Left lung (tissue), 4 donors: ENCODE measurements at regions not wholly inside any gene's neighbourhood (a gene's known extent, or its start where the extent isn't known, plus 50 kb on each side); places are given as distances from the start of the nearest gene placed in this dataset.

Experiments used
- ATAC-seq: fragments of 200-7000 bp; cut with Tn5 transposase; one replicate; pipeline ENCODE4 v1.9.1; 2020; ENCODE audit warnings: moderate library complexity
- DNase-seq, 4 donors: peaks; one replicate each; pipeline ENCODE4 v3.0.0-alpha.2; 2013 to 2020
- H3K27ac ChIP-seq, 2 donors: fragments of 200-600 bp; sonication (generic) in 1 of 2; one replicate each; pipeline versions ENCODE4 v1.5.0 to v1.8.0; 2020 to 2021
- H3K27me3 ChIP-seq, 2 donors: fragments of 200-600 bp; sonication (generic) in 1 of 2; one replicate each; pipeline versions ENCODE4 v1.5.0 to v1.8.0; 2020 to 2021
- H3K36me3 ChIP-seq, 2 donors: fragments of 200-600 bp; sonication (generic) in 1 of 2; one replicate each; pipeline versions ENCODE4 v1.5.0 to v1.8.0; 2020 to 2021
- H3K4me1 ChIP-seq, 2 donors: fragments of 200-600 bp; one replicate each; pipeline ENCODE4 v1.8.0; 2021
- H3K4me3 ChIP-seq, 2 donors: fragments of 200-600 bp; sonication (generic) in 1 of 2; one replicate each; pipeline versions ENCODE4 v1.5.0 to v1.8.0; 2020 to 2021; ENCODE audit warnings: mild to moderate bottlenecking in 1 of 2
- H3K9me3 ChIP-seq, 2 donors: fragments of 200-600 bp; sonication (generic) in 1 of 2; one replicate each; pipeline versions ENCODE4 v1.5.0 to v1.8.0; 2020 to 2021
- CTCF ChIP-seq, 2 donors: fragments of 200-600 bp; sonication (generic) in 1 of 2; IDR thresholded peaks; one replicate each; pipeline versions ENCODE4 v1.5.0 to v1.8.0; 2021; ENCODE audit warnings: antibody characterized with exemption in 2 of 2
- intact Hi-C, 2 donors: fragments of 100-400 bp; cut with DNase I; formaldehyde crosslinking; loops; one replicate each; pipeline versions ENCODE4 v1.11.2 to v1.14.2; 2022
- donor health status: DM: no; HTN: yes; CAD: no.
- donor health status: DM: no; HTN: no; CAD: no.

- intact Hi-C loops: no loop called here
- peak in 1 of 2 donors; percentile 22 for TF ChIP-seq CTCF (IDR thresholded peaks at IDR 0.05)
- ATAC-seq: no peak
- Histone ChIP-seq H3K27me3 (peaks cover 4 to 57% of the 10 kb centered on the region in 2 donors), H3K9me3 (no peaks in the 10 kb centered on the region), H3K4me1 (peaks cover 0 to 16% of the 10 kb centered on the region in 2 donors), H3K36me3 (no peaks in the 10 kb centered on the region), H3K27ac (peak overlapping the region in 1 of 2 donors; percentile 80), H3K4me3 (no peak overlapping the region)
- no peak for DNase-seq
Observed at GRCh38 chr10:21171197-21171935, 274.3 kb upstream of the NEBL start.

- ATAC-seq: no peak
- Histone ChIP-seq H3K27me3 (peaks cover 4 to 46% of the 10 kb centered on the region in 2 donors), H3K4me1 (peaks cover 0 to 16% of the 10 kb centered on the region in 2 donors), H3K36me3 (no peaks in the 10 kb centered on the region), H3K9me3 (no peaks in the 10 kb centered on the region), H3K4me3 (no peak overlapping the region), H3K27ac (no peak overlapping the region)
- TF ChIP-seq CTCF (IDR thresholded peaks at IDR 0.05): no peak
- intact Hi-C loops: no loop called here
- DNase-seq: no peak
Observed at GRCh38 chr10:21170216-21170615, 273.1 kb upstream of the NEBL start.

- peaks cover 0 to 13% of the 10 kb centered on the region in 2 donors for H3K4me1 ChIP-seq
- peaks cover 4 to 36% of the 10 kb centered on the region in 2 donors for H3K27me3 ChIP-seq
- no peaks in the 10 kb centered on the region for H3K36me3 ChIP-seq
- ATAC-seq: no peak
- TF ChIP-seq CTCF (IDR thresholded peaks at IDR 0.05): no peak
- H3K4me3 ChIP-seq: no peak overlapping the region
- intact Hi-C loops: no loop called here
- no peak overlapping the region for H3K27ac ChIP-seq
- no peaks in the 10 kb centered on the region for H3K9me3 ChIP-seq
- no peak for DNase-seq
Observed at GRCh38 chr10:21169271-21169670, 272.2 kb upstream of the NEBL start.

- Histone ChIP-seq H3K9me3 (no peaks in the 10 kb centered on the region), H3K36me3 (no peaks in the 10 kb centered on the region), H3K27me3 (peaks cover 0 to 18% of the 10 kb centered on the region in 2 donors), H3K4me3 (no peak overlapping the region), H3K4me1 (no peaks in the 10 kb centered on the region), H3K27ac (peak overlapping the region; percentile 63 to 78)
- ATAC-seq (peak; percentile 20), DNase-seq (no peak)
- intact Hi-C loops: no loop called here
- TF ChIP-seq CTCF (IDR thresholded peaks at IDR 0.05): no peak
Observed at GRCh38 chr10:21167288-21168010, 270.3 kb upstream of the NEBL start.

GRCh38 chr10:21166557-21167287 lies 269.6 kb upstream of the NEBL start:
- peak; percentile 93 for ATAC-seq
- Histone ChIP-seq H3K27ac (peak overlapping the region; percentile 63 to 78), H3K9me3 (no peaks in the 10 kb centered on the region), H3K4me1 (no peaks in the 10 kb centered on the region), H3K4me3 (no peak overlapping the region), H3K27me3 (peaks cover 0 to 11% of the 10 kb centered on the region in 2 donors), H3K36me3 (no peaks in the 10 kb centered on the region)
- intact Hi-C loops: no loop called here
- peak in 2 of 4 donors; percentile 24 to 77 for DNase-seq
- TF ChIP-seq CTCF (IDR thresholded peaks at IDR 0.05): no peak
